H9 (cell line): ENCODE measurements at regions not wholly inside any gene's neighbourhood (a gene's known extent, or its start where the extent isn't known, plus 50 kb on each side); places are given as distances from the start of the nearest gene placed in this dataset.

Source experiments
- DNase-seq: peaks from one replicate; pipeline ENCODE4 v3.0.0-alpha.2; 2017
- H2AFZ ChIP-seq: one replicate; pipeline ENCODE4 v1.6.1; 2013; ENCODE audit warnings: mild to moderate bottlenecking, low read length, control low read depth, moderate library complexity
- H2AK5ac ChIP-seq: 2 replicates; pipeline ENCODE4 v1.6.1; 2013; ENCODE audit warnings: low read length, control low read depth, mixed read lengths; ENCODE audit not compliant: insufficient read length
- H2BK120ac ChIP-seq: one replicate; pipeline ENCODE4 v1.6.1; 2013; ENCODE audit warnings: low read depth, mild to moderate bottlenecking, low read length, control low read depth, inconsistent platforms; ENCODE audit not compliant: poor library complexity, severe bottlenecking
- H2BK12ac ChIP-seq: 2 replicates; pipeline ENCODE4 v1.6.1; 2013; ENCODE audit warnings: low read length, control low read depth, mixed read lengths, low read depth; ENCODE audit not compliant: insufficient read length
- H2BK15ac ChIP-seq: 2 replicates; pipeline ENCODE4 v1.6.1; 2013; ENCODE audit warnings: low read depth, low read length, control low read depth
- H2BK20ac ChIP-seq: one replicate; pipeline ENCODE4 v1.6.1; 2013; ENCODE audit warnings: low read depth, mild to moderate bottlenecking, low read length, control low read depth, inconsistent platforms; ENCODE audit not compliant: poor library complexity, severe bottlenecking
- H2BK5ac ChIP-seq: 2 replicates; pipeline ENCODE4 v1.6.1; 2013; ENCODE audit warnings: low read length, control low read depth, mixed read lengths; ENCODE audit not compliant: insufficient read length
- H3K14ac ChIP-seq: 2 replicates; pipeline ENCODE4 v1.6.1; 2013; ENCODE audit warnings: low read length, control low read depth; ENCODE audit not compliant: insufficient read depth
- H3K18ac ChIP-seq: 2 replicates; pipeline ENCODE4 v1.6.1; 2013; ENCODE audit warnings: low read depth, mild to moderate bottlenecking, mixed read lengths, low read length, control low read depth; ENCODE audit not compliant: insufficient read length
- H3K23ac ChIP-seq: 2 replicates; pipeline ENCODE4 v1.6.1; 2013; ENCODE audit warnings: low read length, control low read depth, mixed read lengths, low read depth; ENCODE audit not compliant: insufficient read length
- H3K23me2 ChIP-seq: 2 replicates; pipeline ENCODE4 v1.6.1; 2013; ENCODE audit warnings: low read depth, mild to moderate bottlenecking, mixed read lengths, low read length, control low read depth; ENCODE audit not compliant: insufficient read length, poor library complexity, severe bottlenecking
- H3K27ac ChIP-seq: 2 replicates; pipeline ENCODE4 v1.5.1; 2013; ENCODE audit warnings: low read length, control low read depth, mixed read lengths, low read depth; ENCODE audit not compliant: insufficient read length
- H3K27me3 ChIP-seq: 2 replicates; pipeline ENCODE4 v1.6.1; 2013; ENCODE audit warnings: low read length, control low read depth, inconsistent platforms; ENCODE audit not compliant: insufficient read depth
- H3K4ac ChIP-seq: 2 replicates; pipeline ENCODE4 v1.6.1; 2013; ENCODE audit warnings: low read depth, mild to moderate bottlenecking, control low read depth, inconsistent platforms, low read length, moderate library complexity
- H3K4me1 ChIP-seq: 2 replicates; pipeline ENCODE4 v1.6.1; 2013; ENCODE audit warnings: low read length, control low read depth, inconsistent platforms; ENCODE audit not compliant: insufficient read depth
- H3K4me2 ChIP-seq: 2 replicates; pipeline ENCODE4 v1.6.1; 2013; ENCODE audit warnings: low read length, control low read depth, mixed read lengths; ENCODE audit not compliant: insufficient read length, insufficient read depth
- H3K56ac ChIP-seq: 2 replicates; pipeline ENCODE4 v1.6.1; 2013; ENCODE audit warnings: low read depth, mild to moderate bottlenecking, mixed read lengths, low read length, control low read depth; ENCODE audit not compliant: insufficient read length
- H3K79me1 ChIP-seq: 2 replicates; pipeline ENCODE4 v1.6.1; 2013; ENCODE audit warnings: low read depth, mild to moderate bottlenecking, moderate library complexity, low read length, control low read depth, inconsistent platforms; ENCODE audit not compliant: insufficient read depth, poor library complexity, severe bottlenecking
- H3K79me2 ChIP-seq: 2 replicates; pipeline ENCODE4 v1.6.1; 2013; ENCODE audit warnings: low read length, control low read depth, inconsistent platforms; ENCODE audit not compliant: insufficient read depth
- H3K9ac ChIP-seq: 2 replicates; pipeline ENCODE4 v1.6.1; 2013; ENCODE audit warnings: low read length, control low read depth, mixed read lengths; ENCODE audit not compliant: insufficient read length; ENCODE audit errors: extremely low read depth
- H3K9me3 ChIP-seq: one replicate; pipeline ENCODE4 v1.6.1; 2013; ENCODE audit warnings: low read depth, low read length, inconsistent platforms; ENCODE audit not compliant: control insufficient read depth
- H3T11ph ChIP-seq: one replicate; pipeline ENCODE4 v1.6.1; 2013; ENCODE audit warnings: mild to moderate bottlenecking, low read length, control low read depth, inconsistent platforms
- H4K20me1 ChIP-seq: one replicate; pipeline ENCODE4 v1.6.1; 2013; ENCODE audit not compliant: control insufficient read depth, insufficient read length, insufficient read depth
- H4K5ac ChIP-seq: 2 replicates; pipeline ENCODE4 v1.6.1; 2013; ENCODE audit warnings: low read depth, mild to moderate bottlenecking, mixed read lengths, low read length, control low read depth; ENCODE audit not compliant: insufficient read length
- H4K8ac ChIP-seq: replicated peaks from 2 replicates; pipeline ENCODE4 v1.6.1; 2013; ENCODE audit warnings: low read length, control low read depth, mixed read lengths, low read depth; ENCODE audit not compliant: insufficient read length
- H4K91ac ChIP-seq: 2 replicates; pipeline ENCODE4 v1.6.1; 2013; ENCODE audit warnings: low read depth, mild to moderate bottlenecking, moderate library complexity, mixed read lengths, low read length, control low read depth; ENCODE audit not compliant: insufficient read length
- H3K27ac Mint-ChIP-seq, 3 experiments: 2 replicates in 2 of 3; 3 replicates in 1 of 3; pipeline ENCODE4 v1.8.0; 2020 to 2021; ENCODE audit warnings: mixed read lengths in 3 of 3, mild to moderate bottlenecking in 1 of 3, moderate library complexity in 1 of 3
- H3K27me3 Mint-ChIP-seq: 2 replicates; pipeline ENCODE4 v1.8.0; 2021; ENCODE audit warnings: low read depth, mild to moderate bottlenecking, moderate library complexity, mixed read lengths
- H3K36me3 Mint-ChIP-seq, 3 experiments: 2 replicates in 2 of 3; 3 replicates in 1 of 3; pipeline ENCODE4 v1.8.0; 2020 to 2021; ENCODE audit warnings: low read depth in 3 of 3, mixed read lengths in 3 of 3; ENCODE audit not compliant: insufficient read depth in 1 of 3
- H3K4me1 Mint-ChIP-seq, 2 experiments: 2 replicates each; pipeline ENCODE4 v1.8.0; 2020; ENCODE audit warnings: mixed read lengths in 2 of 2
- H3K4me3 Mint-ChIP-seq, 2 experiments: 2 replicates in 1 of 2; 3 replicates in 1 of 2; pipeline ENCODE4 v1.8.0; 2020 to 2021; ENCODE audit warnings: mild to moderate bottlenecking in 2 of 2, mixed read lengths in 2 of 2, moderate library complexity in 1 of 2
- H3K9me3 Mint-ChIP-seq, 2 experiments: 2 replicates in 1 of 2; 3 replicates in 1 of 2; pipeline ENCODE4 v1.8.0; 2020; ENCODE audit warnings: mild to moderate bottlenecking in 2 of 2, mixed read lengths in 2 of 2, moderate library complexity in 1 of 2
- WGBS: extraction: QIAGEN DNeasy Blood & Tissue Kit; methylation state at CpG from one replicate; pipeline ENCODE4 v1.1.7; 2013; ENCODE audit warnings: missing lambda C conversion rate, low lambda C conversion rate, mixed read lengths; ENCODE audit not compliant: insufficient read length; ENCODE audit errors: extremely low coverage; 5-methylcytosine and 5-hydroxymethylcytosine counted together
- TF ChIP-seq, protein P1 (sequence below): fragments of 200-600 bp; sonication (generic); conservative IDR thresholded peaks from 3 replicates; pipeline ENCODE4 v1.8.0; 2021; ENCODE audit warnings: antibody characterized with exemption, mild to moderate bottlenecking

DNA sequence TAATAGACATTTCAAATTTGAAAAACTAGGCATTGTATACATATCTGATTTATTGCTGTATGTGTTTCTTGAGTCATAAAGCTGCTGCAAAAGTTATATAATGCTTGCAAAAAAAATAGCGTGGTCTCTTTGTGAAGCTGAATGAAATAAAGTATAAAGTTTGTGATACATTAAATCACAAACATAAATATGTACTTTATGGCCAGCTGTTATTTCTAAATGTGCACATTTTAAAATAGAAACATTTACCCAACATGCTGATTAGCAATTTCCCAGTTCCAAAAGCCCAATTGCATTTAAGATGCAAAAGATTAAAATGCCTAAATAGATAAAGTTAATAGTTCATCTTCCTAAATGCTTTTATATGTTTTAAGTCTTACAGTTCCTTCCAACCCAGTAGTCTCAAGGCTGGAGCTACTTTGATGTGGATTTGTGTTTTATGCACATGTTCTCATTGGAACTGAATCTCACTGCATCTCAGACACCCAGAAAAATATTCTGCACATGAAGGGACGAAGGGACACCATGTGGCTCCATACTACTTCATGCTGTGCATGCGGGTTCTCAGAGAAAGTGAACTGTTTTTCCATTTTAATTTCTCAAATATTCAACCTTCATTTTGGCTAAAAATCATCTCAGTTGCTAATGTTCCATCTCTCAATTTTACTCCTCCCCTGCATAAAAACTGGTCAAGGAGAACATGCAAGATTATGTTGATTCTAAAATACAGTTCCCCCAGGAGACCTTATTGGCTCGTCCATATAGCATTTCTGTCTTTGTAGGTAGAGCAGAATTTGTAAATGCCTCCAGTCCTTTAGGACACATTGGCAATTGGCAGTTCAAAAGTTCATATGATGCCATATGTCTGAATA is 304.6 kb downstream of the MTX2 start:
- peaks cover 12% of the 10 kb centered on the region for H3K27me3 Mint-ChIP-seq
- H3K4me3 Mint-ChIP-seq, result no peak overlapping the region
- Histone ChIP-seq H2BK20ac (no peak overlapping the region), H2AFZ (no peak overlapping the region), H3T11ph (no peak overlapping the region), H2AK5ac (no peak overlapping the region), H3K4me1 (no peaks in the 10 kb centered on the region), H4K20me1 (no peaks in the 10 kb centered on the region), H2BK5ac (no peak overlapping the region), H3K79me2 (no peaks in the 10 kb centered on the region), H2BK120ac (no peak overlapping the region), H4K91ac (no peak overlapping the region), H3K4me2 (no peak overlapping the region), H3K27ac (no peak overlapping the region), H3K9me3 (no peaks in the 10 kb centered on the region), H3K14ac (no peak overlapping the region), H4K5ac (no peak overlapping the region), H3K23me2 (no peaks in the 10 kb centered on the region), H3K27me3 (no peaks in the 10 kb centered on the region), H3K9ac (no peak overlapping the region), H2BK15ac (no peak overlapping the region), H4K8ac (no peak overlapping the region), H3K18ac (no peak overlapping the region), H2BK12ac (no peak overlapping the region), H3K23ac (no peak overlapping the region), H3K79me1 (no peaks in the 10 kb centered on the region), H3K56ac (no peak overlapping the region), H3K4ac (no peak overlapping the region)
- no peak for DNase-seq
- H3K27ac Mint-ChIP-seq, result no peak overlapping the region
- no peaks in the 10 kb centered on the region for H3K4me1 Mint-ChIP-seq
- H3K36me3 Mint-ChIP-seq, result no peaks in the 10 kb centered on the region
- no CpG with 5 or more reads among the region's 4 CpGs for WGBS
- TF ChIP-seq, protein P1, sequence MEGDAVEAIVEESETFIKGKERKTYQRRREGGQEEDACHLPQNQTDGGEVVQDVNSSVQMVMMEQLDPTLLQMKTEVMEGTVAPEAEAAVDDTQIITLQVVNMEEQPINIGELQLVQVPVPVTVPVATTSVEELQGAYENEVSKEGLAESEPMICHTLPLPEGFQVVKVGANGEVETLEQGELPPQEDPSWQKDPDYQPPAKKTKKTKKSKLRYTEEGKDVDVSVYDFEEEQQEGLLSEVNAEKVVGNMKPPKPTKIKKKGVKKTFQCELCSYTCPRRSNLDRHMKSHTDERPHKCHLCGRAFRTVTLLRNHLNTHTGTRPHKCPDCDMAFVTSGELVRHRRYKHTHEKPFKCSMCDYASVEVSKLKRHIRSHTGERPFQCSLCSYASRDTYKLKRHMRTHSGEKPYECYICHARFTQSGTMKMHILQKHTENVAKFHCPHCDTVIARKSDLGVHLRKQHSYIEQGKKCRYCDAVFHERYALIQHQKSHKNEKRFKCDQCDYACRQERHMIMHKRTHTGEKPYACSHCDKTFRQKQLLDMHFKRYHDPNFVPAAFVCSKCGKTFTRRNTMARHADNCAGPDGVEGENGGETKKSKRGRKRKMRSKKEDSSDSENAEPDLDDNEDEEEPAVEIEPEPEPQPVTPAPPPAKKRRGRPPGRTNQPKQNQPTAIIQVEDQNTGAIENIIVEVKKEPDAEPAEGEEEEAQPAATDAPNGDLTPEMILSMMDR, result no peak
- H3K9me3 Mint-ChIP-seq, result no peaks in the 10 kb centered on the region
